Colonic mucosa (tissue), 4 donors: ENCODE measurements at regions not wholly inside any gene's neighbourhood (a gene's known extent, or its start where the extent isn't known, plus 50 kb on each side); places are given as distances from the start of the nearest gene placed in this dataset.

Source experiments
- DNase-seq: peaks from one replicate; pipeline ENCODE4 v3.0.0-alpha.2; 2020
- H3K27ac ChIP-seq: fragments of 200-600 bp; one replicate; pipeline ENCODE4 v1.8.0; 2021
- H3K27me3 ChIP-seq: fragments of 200-600 bp; one replicate; pipeline ENCODE4 v1.8.0; 2021
- H3K36me3 ChIP-seq: fragments of 200-600 bp; one replicate; pipeline ENCODE4 v1.8.0; 2021
- H3K4me1 ChIP-seq: fragments of 200-600 bp; one replicate; pipeline ENCODE4 v1.8.0; 2021; ENCODE audit warnings: mild to moderate bottlenecking
- H3K4me3 ChIP-seq: fragments of 200-600 bp; one replicate; pipeline ENCODE4 v1.8.0; 2021
- H3K9ac ChIP-seq, 2 donors: one replicate each; pipeline ENCODE4 v1.7.0; 2013; ENCODE audit warnings: control low read depth in 2 of 2, low read depth in 2 of 2, low read length in 2 of 2
- H3K9me3 ChIP-seq: fragments of 200-600 bp; one replicate; pipeline ENCODE4 v1.8.0; 2021
- intact Hi-C: fragments of 100-400 bp; cut with DNase I; formaldehyde crosslinking; loops from one replicate; pipeline ENCODE4 v1.14.1; 2022
- TF ChIP-seq, protein P1 (sequence below): fragments of 200-600 bp; IDR thresholded peaks from one replicate; pipeline ENCODE4 v1.8.0; 2022; ENCODE audit warnings: antibody characterized with exemption, mild to moderate bottlenecking
- donor health status: healthy.
- donor health status: DM: no; HTN: no; CAD: no.
- donor health status: DM: no; HTN: no; CAD: no.

DNA sequence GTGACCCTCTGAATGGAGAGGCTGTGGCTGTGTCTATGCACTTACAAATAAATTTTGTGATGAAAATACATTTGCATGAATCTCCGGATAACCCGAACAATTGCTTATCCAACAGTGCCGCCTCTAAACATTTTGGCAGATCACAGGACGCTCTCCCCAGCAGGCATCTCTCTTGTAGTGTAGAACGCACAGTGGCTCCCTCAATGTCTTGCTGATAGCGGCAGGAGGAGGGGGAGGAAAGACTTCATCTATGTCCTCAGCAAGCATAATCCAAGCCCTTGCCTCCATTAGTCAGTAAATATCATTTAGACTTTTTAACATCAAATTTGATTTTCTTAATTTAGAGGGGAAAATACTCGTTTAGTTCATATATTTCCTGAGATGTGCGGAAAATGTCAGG lies 318.1 kb upstream of the IGF1R start:
- TF ChIP-seq, protein P1, sequence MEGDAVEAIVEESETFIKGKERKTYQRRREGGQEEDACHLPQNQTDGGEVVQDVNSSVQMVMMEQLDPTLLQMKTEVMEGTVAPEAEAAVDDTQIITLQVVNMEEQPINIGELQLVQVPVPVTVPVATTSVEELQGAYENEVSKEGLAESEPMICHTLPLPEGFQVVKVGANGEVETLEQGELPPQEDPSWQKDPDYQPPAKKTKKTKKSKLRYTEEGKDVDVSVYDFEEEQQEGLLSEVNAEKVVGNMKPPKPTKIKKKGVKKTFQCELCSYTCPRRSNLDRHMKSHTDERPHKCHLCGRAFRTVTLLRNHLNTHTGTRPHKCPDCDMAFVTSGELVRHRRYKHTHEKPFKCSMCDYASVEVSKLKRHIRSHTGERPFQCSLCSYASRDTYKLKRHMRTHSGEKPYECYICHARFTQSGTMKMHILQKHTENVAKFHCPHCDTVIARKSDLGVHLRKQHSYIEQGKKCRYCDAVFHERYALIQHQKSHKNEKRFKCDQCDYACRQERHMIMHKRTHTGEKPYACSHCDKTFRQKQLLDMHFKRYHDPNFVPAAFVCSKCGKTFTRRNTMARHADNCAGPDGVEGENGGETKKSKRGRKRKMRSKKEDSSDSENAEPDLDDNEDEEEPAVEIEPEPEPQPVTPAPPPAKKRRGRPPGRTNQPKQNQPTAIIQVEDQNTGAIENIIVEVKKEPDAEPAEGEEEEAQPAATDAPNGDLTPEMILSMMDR = no peak
- no peak for DNase-seq
- Histone ChIP-seq H3K27me3 (no peaks in the 10 kb centered on the region), H3K27ac (no peak overlapping the region), H3K4me1 (no peaks in the 10 kb centered on the region), H3K36me3 (no peaks in the 10 kb centered on the region), H3K9ac (no peak overlapping the region), H3K4me3 (no peak overlapping the region), H3K9me3 (no peaks in the 10 kb centered on the region)
- intact Hi-C loops = no loop called here

DNA sequence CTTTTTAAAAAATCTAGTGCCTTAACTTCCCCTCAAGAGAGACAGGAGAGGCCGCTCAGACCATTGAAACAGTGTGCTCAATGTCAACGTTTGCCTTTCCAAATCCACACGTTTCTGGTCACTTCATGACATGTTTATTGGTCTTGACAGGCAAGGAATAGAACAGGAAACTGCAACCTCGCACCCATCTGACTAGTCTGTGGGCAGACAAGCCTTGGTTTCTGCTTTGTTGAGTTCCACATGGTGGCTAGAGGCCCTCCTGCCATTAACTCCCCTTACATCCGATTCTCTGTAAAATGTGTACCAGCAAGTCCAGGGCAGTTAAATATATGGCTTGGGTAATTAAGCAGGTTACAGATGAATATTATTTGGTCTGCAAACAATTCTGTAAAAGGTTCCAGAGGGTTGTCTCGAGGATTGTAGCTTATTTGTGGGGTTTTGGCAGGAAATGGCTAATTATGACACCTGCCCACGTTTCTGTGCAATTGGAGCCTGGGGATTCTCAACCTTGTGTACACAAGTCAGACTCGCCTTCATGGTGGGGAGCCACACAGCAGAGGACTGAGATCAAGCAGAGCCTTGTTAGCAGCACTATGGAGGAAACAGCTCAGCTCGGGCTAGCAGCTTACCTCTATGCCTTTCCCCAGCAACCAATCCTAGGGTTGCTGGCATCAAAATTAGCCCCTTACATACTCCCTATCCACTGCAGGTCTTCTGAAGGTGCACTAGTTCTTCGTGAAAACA lies 317.5 kb upstream of the IGF1R start:
- DNase-seq = no peak
- no peaks in the 10 kb centered on the region for H3K9me3 ChIP-seq
- no peak overlapping the region for H3K4me3 ChIP-seq
- no peak overlapping the region for H3K27ac ChIP-seq
- intact Hi-C loops = no loop called here
- no peaks in the 10 kb centered on the region for H3K36me3 ChIP-seq
- H3K27me3 ChIP-seq = no peaks in the 10 kb centered on the region
- H3K4me1 ChIP-seq = no peaks in the 10 kb centered on the region
- H3K9ac ChIP-seq = no peak overlapping the region
- TF ChIP-seq, protein P1 = no peak

DNA sequence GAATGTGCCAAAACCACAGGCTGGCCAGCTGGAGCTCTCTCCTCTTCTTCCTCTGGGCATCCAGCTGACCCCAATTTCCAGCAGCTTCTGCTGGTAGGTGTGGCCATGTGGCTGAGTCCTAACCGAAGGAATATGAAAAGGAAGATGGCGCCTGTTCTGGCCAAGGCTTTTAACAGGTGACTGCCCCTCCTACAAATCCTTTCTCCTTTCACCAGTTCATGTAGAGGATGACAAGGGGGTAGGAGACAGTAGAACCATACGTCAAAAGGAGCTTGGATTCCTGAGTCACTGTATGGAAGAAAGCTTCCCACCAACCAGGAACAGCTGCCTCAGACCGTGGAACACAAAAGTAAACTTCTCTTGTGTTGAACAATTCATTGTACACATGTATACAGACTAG lies 316.7 kb upstream of the IGF1R start:
- intact Hi-C loops = no loop called here
- H3K4me1 ChIP-seq = no peaks in the 10 kb centered on the region

DNA sequence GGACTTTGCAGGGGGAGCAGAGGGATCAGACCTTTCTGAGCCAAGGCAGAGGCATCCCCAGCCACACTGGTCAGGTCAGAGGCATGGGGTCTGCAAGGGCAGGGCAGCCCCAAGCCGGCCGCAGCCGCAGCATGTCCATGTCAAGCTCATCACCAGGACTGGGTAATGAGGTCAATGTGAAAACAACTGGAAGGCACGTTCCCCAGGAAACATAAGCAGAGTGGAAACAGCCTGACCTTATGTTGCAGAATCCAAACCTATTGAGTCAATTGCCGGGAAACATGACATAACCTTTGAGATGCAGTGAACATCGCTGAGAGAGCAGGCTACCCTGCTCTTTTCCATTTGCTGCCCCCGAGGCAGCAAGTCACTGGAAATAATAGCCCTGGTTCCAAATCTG lies 315.1 kb upstream of the IGF1R start:
- TF ChIP-seq, protein P1 = no peak
- Histone ChIP-seq H3K4me1 (no peaks in the 10 kb centered on the region), H3K27me3 (no peaks in the 10 kb centered on the region), H3K9ac (no peak overlapping the region), H3K9me3 (no peaks in the 10 kb centered on the region), H3K4me3 (no peak overlapping the region), H3K27ac (no peak overlapping the region), H3K36me3 (no peaks in the 10 kb centered on the region)
- DNase-seq = no peak
- intact Hi-C loops = no loop called here

More for the DNA sequence above, 316.7 kb upstream of the IGF1R start:
- DNase-seq = no peak
- Histone ChIP-seq H3K36me3 (no peaks in the 10 kb centered on the region), H3K27ac (no peak overlapping the region), H3K27me3 (no peaks in the 10 kb centered on the region), H3K4me3 (no peak overlapping the region), H3K9ac (no peak overlapping the region), H3K9me3 (no peaks in the 10 kb centered on the region)
- TF ChIP-seq, protein P1 = no peak

DNA sequence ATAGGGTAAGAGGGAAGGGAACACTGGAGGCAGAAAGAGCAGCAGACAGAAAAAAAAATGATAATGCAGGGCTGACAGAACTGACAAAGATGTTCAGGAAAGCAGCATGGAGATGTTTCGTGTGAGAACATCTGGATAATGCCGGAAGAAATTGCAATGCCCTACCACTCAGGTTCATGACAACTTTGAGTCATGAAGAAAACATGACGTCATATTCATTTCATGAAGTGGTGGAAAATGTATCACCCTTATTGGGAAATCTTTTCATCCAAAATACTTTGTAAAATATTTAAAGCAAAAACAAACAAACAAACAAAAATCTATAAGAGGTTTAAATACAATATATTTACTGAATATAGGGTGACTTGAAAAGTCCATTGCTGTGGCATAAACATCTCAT lies 305.4 kb upstream of the IGF1R start:
- intact Hi-C loops = no loop called here
- Histone ChIP-seq H3K4me1 (no peaks in the 10 kb centered on the region), H3K36me3 (no peaks in the 10 kb centered on the region), H3K9ac (no peak overlapping the region), H3K27ac (no peak overlapping the region), H3K9me3 (no peaks in the 10 kb centered on the region), H3K4me3 (no peak overlapping the region), H3K27me3 (no peaks in the 10 kb centered on the region)
- TF ChIP-seq, protein P1 = no peak
- no peak for DNase-seq
